ENCODE measurements at regions not wholly inside any gene's neighbourhood (a gene's known extent, or its start where the extent isn't known, plus 50 kb on each side); places are given as distances from the start of the nearest gene placed in this dataset.

GRCh38 chr2:18176679-18177215, 298.3 kb downstream of the KCNS3 start:
- TF ChIP-seq CTCF (IDR thresholded peaks at IDR 0.05) (no peak), POLR2A (IDR thresholded peaks at IDR 0.05) (no peak)
